AG04449 (cell line): ENCODE measurements at regions not wholly inside any gene's neighbourhood (a gene's known extent, or its start where the extent isn't known, plus 50 kb on each side); places are given as distances from the start of the nearest gene placed in this dataset.
"Not testable (repeated sequence)": the region's sequence is repeated elsewhere in the genome, so short reads cannot be mapped to it uniquely, and the experiment has no call there.

Experiments
- CTCF ChIA-PET: fragments of 350-600 bp; formaldehyde crosslinking; extraction: SDS; loops from one replicate; lab custom pipeline; 2021; ENCODE audit warnings: antibody characterized with exemption; lab: Yijun Ruan, JAX
- POLR2A ChIA-PET: fragments of 400-600, 350-600 bp; formaldehyde crosslinking; extraction: SDS; loops from one replicate; lab custom pipeline; 2020; ENCODE audit warnings: antibody characterized with exemption, inconsistent platforms; lab: Yijun Ruan, JAX
- DNase-seq: peaks from one replicate; pipeline ENCODE4 v3.0.0-alpha.2; 2010; ENCODE audit warnings: low read depth, low spot score
- H3K4me3 ChIP-seq: 2 replicates; pipeline ENCODE4 v1.5.1; 2011; ENCODE audit warnings: low read depth, mild to moderate bottlenecking, control low read depth, low read length
- TF ChIP-seq, protein P1 (sequence below): IDR thresholded peaks from one replicate; pipeline ENCODE4 v1.5.1; 2011; ENCODE audit warnings: mild to moderate bottlenecking, moderate library complexity, low read length, control low read depth, inconsistent platforms; ENCODE audit not compliant: insufficient read depth; ENCODE audit errors: missing control alignments

- no peak overlapping the region for H3K4me3 ChIP-seq
- DNase-seq, result no peak
- TF ChIP-seq, protein P1, sequence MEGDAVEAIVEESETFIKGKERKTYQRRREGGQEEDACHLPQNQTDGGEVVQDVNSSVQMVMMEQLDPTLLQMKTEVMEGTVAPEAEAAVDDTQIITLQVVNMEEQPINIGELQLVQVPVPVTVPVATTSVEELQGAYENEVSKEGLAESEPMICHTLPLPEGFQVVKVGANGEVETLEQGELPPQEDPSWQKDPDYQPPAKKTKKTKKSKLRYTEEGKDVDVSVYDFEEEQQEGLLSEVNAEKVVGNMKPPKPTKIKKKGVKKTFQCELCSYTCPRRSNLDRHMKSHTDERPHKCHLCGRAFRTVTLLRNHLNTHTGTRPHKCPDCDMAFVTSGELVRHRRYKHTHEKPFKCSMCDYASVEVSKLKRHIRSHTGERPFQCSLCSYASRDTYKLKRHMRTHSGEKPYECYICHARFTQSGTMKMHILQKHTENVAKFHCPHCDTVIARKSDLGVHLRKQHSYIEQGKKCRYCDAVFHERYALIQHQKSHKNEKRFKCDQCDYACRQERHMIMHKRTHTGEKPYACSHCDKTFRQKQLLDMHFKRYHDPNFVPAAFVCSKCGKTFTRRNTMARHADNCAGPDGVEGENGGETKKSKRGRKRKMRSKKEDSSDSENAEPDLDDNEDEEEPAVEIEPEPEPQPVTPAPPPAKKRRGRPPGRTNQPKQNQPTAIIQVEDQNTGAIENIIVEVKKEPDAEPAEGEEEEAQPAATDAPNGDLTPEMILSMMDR, result no peak
- POLR2A ChIA-PET, result no interaction called here
- CTCF ChIA-PET, result interaction anchor here (0.7 to 2.6 kb wide), 2 partner anchors 18 to 30 kb away, joined by 3 to 17 read pairs; no protein-coding TSS in a partner anchor
These were observed 94.0 kb upstream of the KIF26B start for GRCh38 chr1:245060684-245061374.

DNA sequence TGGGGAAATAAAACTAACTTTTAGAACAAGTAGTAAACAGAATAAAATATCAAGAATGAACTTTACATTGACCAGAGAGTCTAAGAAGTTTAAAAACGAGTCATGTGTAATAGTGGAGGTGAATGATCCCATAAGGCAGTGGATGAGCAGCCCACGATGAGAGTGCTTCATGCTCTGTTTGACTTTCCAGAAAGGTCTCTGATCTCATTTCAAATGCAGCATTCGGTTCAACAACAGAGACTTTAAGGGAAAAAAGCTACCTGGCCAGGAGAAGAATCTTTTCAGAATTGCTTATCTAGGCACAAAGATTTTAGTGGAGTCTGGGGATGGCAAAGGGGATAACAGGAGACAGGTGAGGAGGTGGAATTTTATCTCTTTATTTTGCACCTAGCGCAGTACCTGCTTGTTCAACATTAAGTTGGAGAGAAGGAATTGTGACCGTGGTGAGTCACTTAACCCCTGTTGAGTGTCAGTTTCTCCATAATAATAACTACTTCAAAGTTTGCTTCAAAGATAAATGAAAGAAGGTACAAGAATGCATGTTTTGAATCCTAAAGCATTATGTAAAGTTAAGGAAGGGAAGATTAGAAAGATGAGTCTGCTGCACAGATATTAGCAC, 94.9 kb upstream of the KIF26B start:
- H3K4me3 ChIP-seq, result no peak overlapping the region
- no peak for DNase-seq
- POLR2A ChIA-PET, result no interaction called here
- CTCF ChIA-PET, result interaction anchor here (2.6 kb wide), 1 partner anchor 17 kb away, joined by 17 read pairs; no protein-coding TSS in a partner anchor
- TF ChIP-seq, protein P1, result no peak

DNA sequence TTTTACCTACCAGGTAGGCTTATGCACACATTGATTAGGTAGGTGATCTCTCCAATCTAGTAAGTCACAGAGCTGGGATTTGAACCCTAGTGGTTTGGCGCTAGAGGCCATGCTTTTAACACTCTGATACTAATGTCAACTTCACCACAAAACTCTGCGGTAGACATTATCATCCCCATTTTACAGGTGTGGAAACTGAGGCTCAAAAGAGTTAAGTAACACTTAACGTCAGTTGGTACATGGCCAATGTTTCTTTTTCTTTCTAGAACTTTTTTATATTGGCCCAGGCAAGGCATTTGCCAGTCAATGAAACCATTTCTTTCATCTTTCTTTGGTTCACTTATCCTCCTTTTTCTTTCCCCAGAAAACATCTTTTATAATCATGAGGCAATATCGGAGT, 95.9 kb upstream of the KIF26B start:
- ChIA-PET POLR2A (no interaction called here), CTCF (interaction anchor here (10.0 kb wide), 1 partner anchor 16 kb away, joined by 89 read pairs; no protein-coding TSS in a partner anchor)
- DNase-seq, result no peak
- no peak overlapping the region for H3K4me3 ChIP-seq
- TF ChIP-seq, protein P1, result no peak

- ChIA-PET POLR2A (no interaction called here), CTCF (interaction anchor here (10.0 kb wide), 1 partner anchor 16 kb away, joined by 89 read pairs; no protein-coding TSS in a partner anchor)
- no peak for DNase-seq
- no peak overlapping the region for H3K4me3 ChIP-seq
- TF ChIP-seq, protein P1, result no peak
These were observed 96.3 kb upstream of the KIF26B start for GRCh38 chr1:245058436-245058835.

- TF ChIP-seq, protein P1, result no peak
- no peak for DNase-seq
- H3K4me3 ChIP-seq, result no peak overlapping the region
- ChIA-PET POLR2A (no interaction called here), CTCF (interaction anchor here (1.6 to 10.0 kb wide), 2 partner anchors 14 to 19 kb away, joined by 3 to 89 read pairs; no protein-coding TSS in a partner anchor)
These were observed 97.9 kb upstream of the KIF26B start for GRCh38 chr1:245056913-245057312.

DNA sequence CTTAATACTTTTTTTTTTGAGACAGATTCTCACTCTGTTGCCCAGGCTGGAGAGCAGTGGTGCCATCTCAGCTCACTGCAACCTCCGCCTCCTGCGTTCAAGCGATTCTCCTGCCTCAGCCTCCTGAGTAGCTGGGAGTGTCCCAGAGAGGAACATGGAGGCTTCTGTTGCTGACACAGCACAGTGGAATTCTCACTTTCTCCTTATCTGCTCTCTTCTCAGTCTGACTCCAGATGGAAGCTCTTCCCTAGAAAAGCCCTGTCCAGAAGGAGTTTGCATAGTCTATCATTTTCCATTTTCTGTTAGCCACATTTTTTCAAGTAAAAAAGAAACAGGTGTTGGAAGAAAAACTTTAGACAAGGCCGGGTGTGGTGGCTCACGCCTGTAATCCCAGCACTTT, 98.5 kb upstream of the KIF26B start:
- POLR2A ChIA-PET, DNase-seq, H3K4me3 ChIP-seq: not testable (repeated sequence)
- CTCF ChIA-PET, result interaction anchor here (1.6 to 10.0 kb wide), 2 partner anchors 14 to 18 kb away, joined by 3 to 89 read pairs; no protein-coding TSS in a partner anchor
